HG02759 (cell line): ENCODE measurements at regions not wholly inside any gene's neighbourhood (a gene's known extent, or its start where the extent isn't known, plus 50 kb on each side); places are given as distances from the start of the nearest gene placed in this dataset.

ENCODE experiments used
- ATAC-seq: cut with Tn5 transposase; IDR thresholded peaks from one replicate; pipeline ENCODE4 v1.9.1; 2021; ENCODE audit warnings: mild to moderate bottlenecking, moderate library complexity; ENCODE audit not compliant: unreplicated experiment

DNA sequence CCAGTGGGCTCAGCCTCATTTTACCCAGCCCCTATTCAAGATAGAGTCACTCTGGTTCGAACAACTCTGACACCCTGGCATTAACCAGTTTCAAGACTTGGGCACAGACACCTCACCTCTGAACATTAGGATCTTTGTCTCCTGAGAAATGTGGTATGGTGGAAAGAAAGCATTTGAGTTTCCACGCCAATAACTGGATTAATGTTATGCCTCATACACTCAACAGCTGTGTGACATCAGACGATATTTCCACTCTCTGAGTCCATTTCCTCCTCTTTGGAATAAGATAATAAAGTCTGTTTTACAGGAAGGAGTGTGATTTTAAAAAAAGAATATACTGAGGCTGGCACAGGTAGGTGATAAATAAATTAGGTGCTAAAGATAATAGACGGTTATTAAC, 121.3 kb upstream of the CHL1 start:
- ATAC-seq, result no peak

DNA sequence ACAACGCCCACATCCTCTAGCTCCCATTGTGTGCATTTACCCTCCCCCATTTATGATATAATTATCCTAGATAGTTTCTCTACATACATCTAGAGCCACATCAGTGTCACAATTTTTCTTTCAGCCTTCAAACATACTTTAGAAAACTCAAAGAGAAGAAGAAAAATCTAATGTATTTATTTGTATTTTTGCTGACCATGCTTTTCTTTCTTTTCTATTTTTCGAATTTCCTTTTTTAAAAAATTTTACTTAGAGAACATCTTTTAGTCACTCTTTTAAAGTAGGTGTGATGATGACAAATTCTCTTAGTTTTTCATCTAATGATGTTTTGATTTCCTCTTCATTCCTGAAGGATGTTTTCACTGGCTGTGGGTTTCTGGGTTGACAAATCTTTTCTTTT, 117.0 kb upstream of the CHL1 start:
- no peak for ATAC-seq

DNA sequence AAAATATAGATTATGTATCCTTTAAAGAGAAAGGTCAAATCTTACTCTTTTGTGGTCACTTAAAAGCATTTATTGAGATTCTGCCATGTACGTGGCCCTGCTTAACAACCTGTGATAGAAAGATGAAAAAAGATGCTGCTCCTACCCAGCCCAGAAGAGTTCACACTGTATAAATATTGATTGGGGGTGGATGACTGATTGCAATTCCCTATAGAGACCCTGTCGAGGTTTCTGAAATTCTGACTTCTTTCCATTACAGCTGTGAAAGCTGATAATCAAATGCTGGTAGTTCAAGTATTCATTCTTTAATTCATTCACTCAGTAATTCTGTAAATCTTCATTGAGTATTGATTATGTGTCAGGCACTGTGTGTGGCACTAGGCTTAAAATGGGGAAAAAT, 114.1 kb upstream of the CHL1 start:
- ATAC-seq, result no peak

DNA sequence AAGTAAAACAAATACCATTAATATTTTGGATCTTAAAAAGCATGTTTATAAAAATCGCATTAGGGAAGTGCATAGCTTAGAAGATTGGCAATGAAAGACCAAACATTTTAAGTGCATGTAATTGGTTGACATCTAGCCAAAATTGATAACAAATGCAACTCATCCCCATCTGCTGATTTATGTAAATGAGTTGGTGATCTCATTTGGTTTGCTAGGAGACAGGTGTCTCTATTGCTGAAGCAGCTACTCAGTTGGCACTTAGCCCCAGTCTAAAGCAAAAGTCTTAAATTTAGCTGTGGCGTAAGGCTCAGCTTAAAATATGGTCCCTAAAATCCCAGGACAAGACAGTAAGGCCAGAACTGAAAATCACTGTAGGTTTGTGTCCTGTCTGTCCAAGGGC, 113.5 kb upstream of the CHL1 start:
- no peak for ATAC-seq

DNA sequence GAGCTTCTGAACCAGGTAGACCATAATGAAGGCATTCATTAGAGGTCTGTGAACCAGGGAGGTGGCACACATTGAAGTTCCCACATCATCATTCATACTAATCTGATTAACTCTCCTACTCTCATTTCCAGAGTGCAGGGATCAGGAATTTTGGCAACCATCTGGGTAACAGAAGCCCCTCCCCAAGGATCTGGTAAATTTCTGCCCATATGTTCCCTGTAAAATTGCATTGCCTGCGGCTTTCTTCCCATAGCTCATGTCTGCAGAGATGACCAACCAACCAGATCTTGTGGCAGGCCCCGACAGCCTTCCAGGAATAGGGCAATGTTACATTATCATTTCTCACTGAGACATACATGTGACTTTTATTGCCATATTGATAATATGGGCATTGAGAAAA, 111.4 kb upstream of the CHL1 start:
- no peak for ATAC-seq

DNA sequence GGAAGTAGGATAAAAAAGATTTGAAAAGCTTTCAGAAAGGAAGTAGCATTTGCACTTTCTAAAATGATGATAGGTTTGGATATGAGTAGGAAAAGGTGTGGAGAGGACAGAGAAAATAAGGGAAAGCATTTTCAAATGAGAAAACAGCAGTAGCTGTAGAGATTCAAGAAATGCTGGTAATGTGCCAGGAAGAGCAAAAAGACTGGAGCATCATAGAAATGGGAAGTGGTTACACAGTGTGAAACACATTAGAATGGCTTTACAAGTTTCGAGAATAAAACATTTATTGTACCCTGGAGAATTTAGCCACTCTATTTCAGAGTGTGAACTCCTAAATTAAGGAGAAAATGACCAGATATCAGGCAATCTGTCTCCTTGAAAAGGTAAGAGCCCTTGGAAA, 108.3 kb upstream of the CHL1 start:
- no peak for ATAC-seq

DNA sequence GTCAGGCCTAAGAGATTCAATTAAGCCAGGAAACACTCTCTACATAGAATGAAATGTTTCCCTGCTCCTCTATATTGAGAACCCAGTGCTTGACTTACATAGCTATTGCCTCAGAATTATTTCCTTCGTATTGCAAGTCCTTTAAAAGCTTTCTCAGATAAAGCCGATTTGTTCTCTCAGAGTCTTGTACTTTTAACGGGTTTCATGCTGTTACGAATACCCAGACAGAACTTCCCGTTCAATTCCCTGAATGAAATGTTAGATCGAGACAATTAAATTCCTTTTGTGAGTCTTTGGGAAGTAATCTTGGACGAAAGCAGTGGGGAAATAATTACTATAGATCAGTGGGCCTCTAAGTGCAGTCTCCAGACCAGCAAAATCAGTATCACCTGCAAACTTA, 102.8 kb upstream of the CHL1 start:
- ATAC-seq, result no peak

DNA sequence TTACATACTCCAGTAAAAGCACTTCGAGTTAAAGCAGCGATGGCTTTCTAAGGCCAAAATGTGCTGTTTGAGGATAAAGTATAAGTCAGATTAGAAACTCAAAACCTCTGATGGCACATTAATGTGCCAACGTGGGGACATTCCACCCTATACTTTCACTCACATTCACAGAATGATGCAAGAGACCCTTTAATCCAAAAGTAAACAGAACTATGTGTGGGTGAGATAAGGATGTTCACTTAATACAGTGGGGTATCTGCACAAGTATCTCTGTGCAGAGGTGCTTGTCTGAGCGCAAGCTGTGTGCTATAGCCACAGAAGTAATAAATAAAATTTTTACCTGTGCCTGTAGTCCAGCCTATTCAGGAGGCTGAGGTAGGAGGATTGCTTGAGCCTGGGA, 100.3 kb upstream of the CHL1 start:
- ATAC-seq, result no peak

DNA sequence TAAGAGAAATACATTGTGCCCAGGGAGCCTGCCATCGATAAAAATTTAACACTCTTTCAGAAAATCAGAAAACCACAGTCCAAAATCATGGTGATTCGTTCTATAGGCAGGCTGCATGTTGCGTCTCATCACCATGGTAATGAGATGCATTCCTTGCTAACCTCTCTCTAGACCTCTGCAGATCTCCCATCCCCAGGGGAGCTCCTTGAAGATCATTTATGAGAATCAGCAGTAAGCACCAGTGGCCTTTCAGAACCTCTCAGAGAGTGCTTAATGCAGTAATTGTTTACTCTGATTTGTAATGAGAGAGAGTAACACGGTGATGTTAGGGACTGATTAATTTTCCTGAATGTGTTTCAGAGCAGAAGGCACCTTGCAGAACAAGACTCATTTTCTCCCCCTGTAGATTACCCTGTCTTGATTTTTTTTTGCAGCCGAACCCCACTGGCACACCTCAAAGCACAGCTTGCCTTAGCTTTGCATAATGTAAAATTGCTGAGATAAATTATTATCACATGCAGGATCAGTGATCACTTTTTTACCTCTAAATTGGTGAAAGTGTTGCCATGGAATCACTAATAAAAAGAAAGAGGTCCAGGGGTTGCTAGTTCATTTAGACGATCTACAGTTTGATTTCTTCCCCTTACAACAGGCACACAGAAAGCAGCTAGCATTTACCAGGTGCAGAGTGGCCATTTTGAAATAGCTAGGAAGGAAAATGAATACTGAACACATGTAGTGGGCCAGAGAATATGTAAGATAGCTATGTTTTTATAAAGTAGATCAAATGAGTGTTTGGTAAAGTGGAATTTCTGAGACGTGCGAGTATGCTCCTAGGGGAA, 98.9 kb upstream of the CHL1 start:
- no peak for ATAC-seq

DNA sequence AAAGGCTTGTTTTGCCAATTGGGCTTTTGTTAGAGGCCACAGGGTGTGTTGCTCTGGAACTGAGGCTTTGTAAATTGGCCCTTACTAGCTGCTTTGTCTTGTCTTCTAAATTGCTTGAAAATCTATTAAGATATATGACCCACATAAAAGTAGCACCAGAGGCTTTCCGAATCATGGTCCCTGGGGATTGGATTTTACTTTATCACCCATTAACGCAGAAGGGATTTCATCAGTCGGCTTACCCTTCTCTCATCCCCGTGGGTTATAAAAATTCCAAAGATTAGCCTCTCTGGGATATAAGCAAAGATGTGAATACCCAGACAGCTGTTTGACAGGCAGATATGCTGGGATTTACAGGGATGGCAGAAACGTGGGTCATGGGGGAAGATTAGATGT, 98.3 kb upstream of the CHL1 start:
- ATAC-seq, result no peak

DNA sequence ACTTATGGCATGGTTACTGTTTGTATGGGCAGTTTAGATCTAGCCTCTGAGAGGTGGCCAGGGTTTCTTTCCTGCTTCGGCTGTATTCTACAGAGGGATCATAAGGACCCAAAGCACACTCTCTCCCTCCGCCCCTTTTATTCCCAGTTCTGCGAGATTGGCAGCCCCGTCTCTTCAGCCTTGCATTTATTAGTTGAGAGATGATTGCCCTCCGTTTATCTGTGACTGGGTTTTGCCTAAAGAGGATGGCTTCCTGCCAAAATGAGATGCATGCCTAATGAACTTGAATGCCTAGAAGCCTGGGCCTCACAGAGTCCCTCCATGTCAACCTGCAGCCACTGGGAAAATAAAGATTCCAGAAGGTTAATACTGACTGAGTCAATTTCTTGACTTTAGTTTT, 97.1 kb upstream of the CHL1 start:
- no peak for ATAC-seq

DNA sequence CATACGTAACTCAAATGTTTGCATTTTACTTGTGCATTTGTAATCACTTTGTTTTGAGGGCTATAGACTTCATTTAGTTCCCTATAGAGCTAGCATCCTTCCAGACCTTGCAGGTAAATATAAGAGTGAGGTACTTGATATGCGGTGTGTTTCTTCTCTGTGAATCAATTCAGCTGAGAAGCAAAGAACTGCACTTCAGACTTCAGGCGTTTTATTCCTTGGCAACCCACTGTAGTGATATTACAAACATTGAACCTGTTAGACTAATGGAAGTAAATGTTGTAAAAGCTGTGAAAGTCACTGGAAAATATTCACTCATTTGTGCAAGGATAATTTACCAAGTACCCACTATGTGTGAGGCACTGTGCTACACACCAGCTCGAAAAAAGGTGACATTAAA, 94.1 kb upstream of the CHL1 start:
- no peak for ATAC-seq

DNA sequence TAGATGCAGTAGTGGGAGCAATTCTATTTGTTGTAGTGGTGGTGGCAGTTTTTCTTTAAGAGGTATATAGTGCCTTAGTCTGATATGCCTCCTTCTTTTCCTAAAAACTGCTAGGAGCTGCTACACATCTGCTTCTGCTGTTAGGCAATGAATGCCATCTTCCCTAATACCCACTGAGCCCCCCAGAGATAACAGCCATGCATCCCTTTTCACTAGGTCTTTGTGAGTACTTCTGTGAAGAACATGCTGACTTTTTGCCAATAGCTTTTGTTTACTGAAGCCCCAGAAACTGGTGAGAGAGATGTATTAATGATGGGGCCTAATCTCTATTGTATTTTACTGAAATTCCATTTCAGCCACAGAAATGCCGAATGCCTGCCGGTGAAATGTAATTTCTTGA, 92.6 kb upstream of the CHL1 start:
- no peak for ATAC-seq

DNA sequence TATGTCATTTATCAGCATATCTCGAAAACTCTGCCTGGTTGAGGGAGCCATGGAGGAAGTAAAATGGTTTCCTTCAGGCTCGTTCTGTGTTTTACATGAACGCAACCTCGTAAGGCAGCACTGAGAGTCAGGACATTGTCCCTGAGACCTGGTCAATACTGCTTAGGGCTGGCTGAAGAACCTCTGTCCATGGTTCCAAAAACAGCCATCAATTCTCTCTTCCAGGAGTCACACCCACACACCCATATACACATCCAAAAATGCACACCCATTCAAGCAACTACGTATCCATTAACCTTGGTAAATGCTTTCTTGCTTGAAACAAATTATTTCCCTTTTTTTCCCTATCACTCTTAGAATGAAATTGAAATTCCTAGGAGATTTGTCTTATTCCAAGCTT, 91.0 kb upstream of the CHL1 start:
- ATAC-seq, result no peak

DNA sequence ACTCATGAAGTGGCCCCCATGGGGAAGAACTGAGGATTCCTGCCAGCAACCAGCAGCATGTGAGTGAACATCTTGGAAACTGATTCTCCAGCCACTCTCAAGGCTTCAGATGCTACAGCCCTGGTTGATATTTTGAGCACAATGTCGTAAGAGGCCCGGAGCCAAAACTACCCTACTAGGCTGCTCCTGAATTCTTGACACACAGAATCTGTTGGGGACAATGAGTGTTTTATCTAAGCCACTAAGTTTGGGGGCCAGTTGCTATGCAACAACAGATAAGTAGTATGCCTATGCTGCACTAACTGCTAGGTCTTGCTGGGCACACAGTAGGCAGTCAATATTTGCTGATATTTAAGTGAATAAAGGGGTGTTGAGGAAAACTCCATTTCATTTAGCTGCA, 89.9 kb upstream of the CHL1 start:
- ATAC-seq, result no peak

DNA sequence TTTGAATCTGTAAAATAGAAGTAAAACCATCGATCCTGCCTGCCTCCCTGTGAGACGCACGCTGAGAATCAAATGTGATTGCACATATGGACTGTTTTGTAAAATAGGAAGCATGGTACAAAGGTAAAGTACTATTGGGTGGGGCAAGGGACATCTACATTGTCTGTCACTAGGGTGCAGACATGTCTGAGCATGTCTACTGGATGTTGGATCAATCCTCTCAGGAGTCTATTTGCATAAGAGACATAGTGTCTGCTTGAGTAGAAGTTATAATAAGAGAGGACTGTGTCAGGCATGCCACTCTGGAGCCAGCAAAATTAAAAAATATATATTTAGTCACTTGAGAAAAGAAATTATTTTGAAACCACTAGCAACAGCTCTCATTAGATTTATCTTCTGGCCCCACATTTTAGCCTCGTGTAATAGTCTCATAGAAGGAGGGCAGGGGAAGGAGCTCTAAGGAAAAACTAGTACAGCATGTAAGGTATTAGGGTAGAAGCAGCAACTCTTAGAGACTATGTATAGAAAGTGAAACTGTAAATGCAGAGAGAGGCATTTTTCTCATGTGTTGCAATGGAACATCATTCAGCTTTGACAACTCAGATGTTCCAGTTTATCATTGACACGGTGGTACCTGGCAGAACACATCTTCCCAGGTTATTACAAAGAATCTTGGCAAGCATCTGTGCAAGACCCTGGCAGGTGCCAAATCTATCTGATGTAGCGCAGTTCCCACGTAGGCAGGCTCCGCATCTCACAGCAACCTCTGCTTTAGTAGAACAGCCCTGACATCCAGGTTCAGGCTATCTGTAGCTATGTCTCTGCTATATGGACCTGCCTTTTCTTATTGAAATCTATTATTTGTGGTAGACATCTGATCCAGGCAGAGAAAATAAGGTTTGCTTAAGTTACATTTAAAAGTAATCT, 85.2 kb upstream of the CHL1 start:
- ATAC-seq, result peak; percentile 70

DNA sequence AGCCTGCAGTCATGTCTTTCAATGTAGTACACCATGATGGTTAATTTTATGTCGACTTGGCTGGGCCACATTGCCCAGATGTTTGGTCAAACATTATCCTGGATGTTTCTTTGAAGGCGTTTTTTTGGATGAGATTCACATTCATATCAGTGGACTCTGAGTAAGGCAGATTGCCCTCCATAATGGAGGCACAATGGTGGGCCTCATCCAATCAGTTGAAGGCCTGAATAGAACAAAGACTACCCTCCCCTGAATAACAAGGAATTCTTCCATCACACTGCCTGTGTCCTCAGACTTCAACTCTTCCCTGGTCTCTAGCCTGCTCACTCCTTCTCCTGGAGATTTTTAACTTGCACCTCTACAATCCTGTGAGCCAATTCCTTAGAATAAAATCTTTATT, 83.8 kb upstream of the CHL1 start:
- ATAC-seq, result no peak

DNA sequence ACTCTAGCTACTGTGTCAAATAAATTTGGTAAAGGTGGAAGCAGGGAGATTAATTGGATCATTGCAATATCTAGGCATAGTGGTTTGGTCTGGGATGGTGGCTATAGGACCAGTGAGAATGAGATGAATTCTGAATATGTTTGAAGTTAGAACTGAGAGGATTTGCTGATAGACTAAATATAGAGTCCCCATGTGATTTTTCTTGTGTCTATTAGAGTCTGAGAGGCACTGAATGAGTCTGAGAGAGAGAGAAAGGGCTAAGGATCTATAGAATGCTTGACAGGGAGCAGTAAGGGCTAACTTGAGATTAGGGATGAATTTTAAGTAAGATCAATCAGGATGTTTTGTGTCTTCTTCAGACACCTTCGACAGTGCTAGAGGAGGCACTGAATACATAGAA, 77.9 kb upstream of the CHL1 start:
- no peak for ATAC-seq

DNA sequence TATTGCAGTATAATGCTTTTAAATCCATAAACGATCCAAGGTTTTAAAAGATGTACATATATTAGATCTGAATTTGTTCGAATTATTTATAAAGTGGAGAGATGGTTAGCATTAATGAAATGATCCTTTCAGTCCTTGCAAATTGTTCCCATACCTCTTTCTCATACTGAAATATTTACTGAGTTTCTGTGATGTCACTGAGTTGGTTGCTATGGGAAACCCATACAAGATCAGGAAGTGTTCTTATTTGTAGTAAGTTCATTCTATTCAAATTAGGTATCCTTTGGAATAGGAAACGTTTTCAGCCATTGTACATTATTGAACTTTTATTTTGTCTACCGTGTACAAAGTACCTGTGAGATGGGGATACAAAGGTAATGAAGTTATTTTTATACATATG, 73.2 kb upstream of the CHL1 start:
- no peak for ATAC-seq

DNA sequence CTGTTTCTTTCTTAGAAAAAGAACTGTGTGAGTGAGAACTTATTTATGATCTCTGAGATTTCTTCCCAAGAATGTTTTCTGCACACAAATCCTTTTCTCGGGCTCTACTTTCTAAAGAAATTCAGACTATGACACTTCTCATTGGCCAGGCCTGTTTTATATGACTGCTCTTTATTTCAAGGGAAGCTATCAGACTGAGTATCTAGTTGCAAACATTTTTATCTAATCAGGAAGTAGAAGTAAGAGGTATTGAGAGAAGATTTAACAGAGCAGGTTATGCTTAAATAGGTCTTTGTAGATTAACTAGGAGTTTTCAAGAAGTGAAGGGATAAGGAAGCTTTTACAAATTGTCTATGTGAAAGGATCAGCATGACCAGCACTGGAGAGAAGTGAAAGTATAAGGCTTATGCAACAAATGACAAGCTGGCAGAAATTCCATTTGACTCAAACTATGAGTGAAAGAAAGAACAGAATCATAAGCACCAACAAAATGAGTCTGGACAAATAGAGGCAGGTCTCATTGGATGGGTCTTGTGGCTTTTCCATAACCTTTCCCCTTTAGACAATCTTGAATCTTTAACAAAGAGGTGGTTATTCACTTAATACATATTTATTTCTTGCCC, 71.9 kb upstream of the CHL1 start:
- ATAC-seq, result peak; percentile 81

DNA sequence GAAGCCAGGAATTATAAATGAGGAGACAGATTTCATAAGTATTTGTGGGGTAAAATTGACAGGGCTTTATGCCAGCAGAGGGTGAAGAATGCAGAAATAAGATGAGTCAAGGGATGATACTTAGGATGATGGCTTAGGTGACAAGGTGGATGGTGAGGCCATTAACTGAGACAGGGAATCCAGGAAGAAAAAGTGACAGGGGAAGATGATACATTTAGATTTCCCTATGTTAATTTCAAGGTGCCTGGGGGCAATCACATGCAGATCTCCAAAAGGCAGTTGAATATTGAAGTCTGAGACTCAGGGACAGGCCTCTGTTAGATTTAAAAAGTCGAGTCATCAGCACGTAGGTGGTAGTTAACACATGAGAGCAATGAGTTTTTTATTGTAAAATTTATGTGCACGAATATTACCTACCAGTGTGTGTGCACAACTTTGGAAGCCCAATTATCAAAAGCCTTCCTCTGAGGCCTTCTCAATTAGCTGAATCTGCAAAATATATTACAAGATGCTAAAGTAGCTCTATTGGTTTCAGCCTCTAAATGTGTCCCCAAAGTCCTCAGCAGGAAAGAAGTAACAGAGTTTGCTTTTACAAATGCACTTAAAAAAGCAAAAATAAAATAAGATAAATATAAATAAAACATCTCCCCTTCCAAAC, 67.9 kb upstream of the CHL1 start:
- ATAC-seq, result no peak
